Mesendoderm (in vitro differentiated cells): ENCODE measurements at regions not wholly inside any gene's neighbourhood (a gene's known extent, or its start where the extent isn't known, plus 50 kb on each side); places are given as distances from the start of the nearest gene placed in this dataset.
A peak's percentile ranks its signal among the peaks of the same experiment; 100 is the strongest.

Source experiments
- DNase-seq: peaks from one replicate; pipeline ENCODE4 v3.0.0; 2013
- H2AK5ac ChIP-seq: 2 replicates; pipeline ENCODE4 v1.6.1; 2013; ENCODE audit warnings: low read length, inconsistent platforms
- H2BK120ac ChIP-seq: 2 replicates; pipeline ENCODE4 v1.6.1; 2013; ENCODE audit warnings: low read depth, mild to moderate bottlenecking, low read length, moderate library complexity, mixed read lengths
- H2BK15ac ChIP-seq: replicated peaks from 2 replicates; pipeline ENCODE4 v1.6.1; 2013; ENCODE audit warnings: low read depth, mild to moderate bottlenecking, moderate library complexity
- H2BK5ac ChIP-seq: 2 replicates; pipeline ENCODE4 v1.6.1; 2013; ENCODE audit warnings: low read length, inconsistent platforms
- H3K18ac ChIP-seq: 2 replicates; pipeline ENCODE4 v1.6.1; 2013; ENCODE audit warnings: mild to moderate bottlenecking, low read length, mixed read lengths
- H3K23ac ChIP-seq: one replicate; pipeline ENCODE4 v1.6.1; 2013; ENCODE audit warnings: low read length
- H3K27ac ChIP-seq: 2 replicates; pipeline ENCODE4 v1.5.1; 2013; ENCODE audit warnings: low read depth, mild to moderate bottlenecking, inconsistent platforms, low read length, moderate library complexity
- H3K27me3 ChIP-seq: 2 replicates; pipeline ENCODE4 v1.6.1; 2013; ENCODE audit warnings: low read length, control low read depth, mild to moderate bottlenecking, inconsistent platforms; ENCODE audit not compliant: insufficient read depth, poor library complexity
- H3K36me3 ChIP-seq: 2 replicates; pipeline ENCODE4 v1.6.1; 2013; ENCODE audit warnings: low read length, inconsistent platforms; ENCODE audit not compliant: control insufficient read depth, insufficient read depth
- H3K4ac ChIP-seq: one replicate; pipeline ENCODE4 v1.6.1; 2013; ENCODE audit warnings: low read depth, mild to moderate bottlenecking, low read length, moderate library complexity
- H3K4me1 ChIP-seq: 2 replicates; pipeline ENCODE4 v1.6.1; 2013; ENCODE audit warnings: low read depth, low read length, inconsistent platforms; ENCODE audit not compliant: control insufficient read depth
- H3K4me2 ChIP-seq: 2 replicates; pipeline ENCODE4 v1.6.1; 2013; ENCODE audit warnings: low read length
- H3K4me3 ChIP-seq: 2 replicates; pipeline ENCODE4 v1.5.1; 2013; ENCODE audit warnings: mild to moderate bottlenecking, low read length
- H3K56ac ChIP-seq: one replicate; pipeline ENCODE4 v1.6.1; 2013; ENCODE audit warnings: low read length
- H3K79me1 ChIP-seq: 2 replicates; pipeline ENCODE4 v1.6.1; 2013; ENCODE audit warnings: low read length, inconsistent platforms
- H3K79me2 ChIP-seq: 2 replicates; pipeline ENCODE4 v1.6.1; 2013; ENCODE audit warnings: mild to moderate bottlenecking, low read length; ENCODE audit not compliant: control insufficient read depth, insufficient read depth
- H3K9ac ChIP-seq: 2 replicates; pipeline ENCODE4 v1.6.1; 2013; ENCODE audit warnings: low read length, inconsistent platforms
- H4K5ac ChIP-seq: one replicate; pipeline ENCODE4 v1.6.1; 2013; ENCODE audit warnings: low read length
- H4K8ac ChIP-seq: one replicate; pipeline ENCODE4 v1.6.1; 2013; ENCODE audit warnings: low read depth, mild to moderate bottlenecking, control low read depth, low read length, moderate library complexity
- WGBS: extraction: QIAGEN DNeasy Blood & Tissue Kit; methylation state at CpG from one replicate; pipeline ENCODE4 v1.1.7; 2013; ENCODE audit warnings: low lambda C conversion rate, missing lambda C conversion rate; ENCODE audit not compliant: insufficient coverage; ENCODE audit errors: extremely low coverage; 5-methylcytosine and 5-hydroxymethylcytosine counted together

DNA sequence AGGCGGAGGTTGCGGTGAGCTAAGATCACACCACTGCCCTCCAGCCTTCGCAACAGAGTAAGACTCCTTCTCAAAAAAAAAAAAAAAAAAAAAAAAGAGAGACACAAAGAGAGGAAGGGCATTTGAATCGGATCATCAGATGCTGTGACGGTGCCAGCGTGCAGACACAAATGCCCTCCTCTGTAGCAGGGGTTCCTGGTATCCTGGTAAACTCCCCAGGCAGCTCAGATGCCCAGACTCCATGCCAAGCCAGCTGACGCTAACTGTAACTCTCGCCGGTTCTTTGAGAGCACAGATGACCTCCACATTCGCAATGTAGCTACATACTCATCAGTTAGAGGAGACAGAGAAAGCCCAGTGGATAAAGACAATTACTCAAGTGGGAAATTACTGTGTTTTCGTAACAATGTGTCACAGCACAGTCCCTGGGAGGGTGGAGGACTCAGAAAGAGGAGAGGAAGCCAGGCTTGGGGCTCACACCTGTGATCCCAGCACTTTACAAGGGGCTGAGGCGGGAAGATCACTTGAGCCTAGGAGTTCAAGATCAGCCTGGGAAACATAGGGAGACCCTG lies 153.1 kb downstream of the BRD1 start:
- Histone ChIP-seq H2BK15ac (no peak overlapping the region), H3K79me1 (no peaks in the 10 kb centered on the region), H2AK5ac (no peak overlapping the region), H4K8ac (no peak overlapping the region), H3K56ac (no peak overlapping the region), H3K36me3 (no peaks in the 10 kb centered on the region), H3K4ac (no peak overlapping the region), H3K23ac (no peak overlapping the region), H2BK120ac (no peak overlapping the region), H3K27ac (no peak overlapping the region), H3K9ac (no peak overlapping the region), H3K27me3 (peaks cover 19% of the 10 kb centered on the region), H3K4me3 (no peak overlapping the region), H2BK5ac (no peak overlapping the region), H3K79me2 (no peaks in the 10 kb centered on the region), H3K18ac (no peak overlapping the region), H3K4me2 (no peak overlapping the region), H4K5ac (no peak overlapping the region), H3K4me1 (no peaks in the 10 kb centered on the region)
- WGBS: no CpG with 5 or more reads among the region's 12 CpGs
- no peak for DNase-seq

DNA sequence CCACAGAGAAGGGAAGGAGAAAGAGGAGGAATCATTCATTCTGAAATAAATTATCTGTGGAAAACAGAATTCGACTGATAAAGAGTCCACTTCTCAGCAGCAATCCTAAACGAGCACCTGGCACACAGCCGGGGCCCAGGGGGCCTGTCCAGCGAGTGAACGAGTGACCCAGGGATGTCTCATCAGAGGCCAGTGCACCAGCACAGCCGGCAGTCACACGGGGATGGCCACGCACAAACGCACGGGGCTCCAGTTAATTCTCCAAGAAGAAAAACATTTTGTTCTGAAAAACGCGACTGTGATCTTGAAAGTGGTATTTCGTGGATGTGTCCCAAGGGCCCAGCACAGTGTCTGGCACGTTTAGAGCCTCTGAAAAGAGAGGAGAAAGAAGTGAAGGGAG lies 154.6 kb downstream of the BRD1 start:
- no peak overlapping the region for H3K23ac ChIP-seq
- H3K27me3 ChIP-seq: peaks cover 19% of the 10 kb centered on the region

DNA sequence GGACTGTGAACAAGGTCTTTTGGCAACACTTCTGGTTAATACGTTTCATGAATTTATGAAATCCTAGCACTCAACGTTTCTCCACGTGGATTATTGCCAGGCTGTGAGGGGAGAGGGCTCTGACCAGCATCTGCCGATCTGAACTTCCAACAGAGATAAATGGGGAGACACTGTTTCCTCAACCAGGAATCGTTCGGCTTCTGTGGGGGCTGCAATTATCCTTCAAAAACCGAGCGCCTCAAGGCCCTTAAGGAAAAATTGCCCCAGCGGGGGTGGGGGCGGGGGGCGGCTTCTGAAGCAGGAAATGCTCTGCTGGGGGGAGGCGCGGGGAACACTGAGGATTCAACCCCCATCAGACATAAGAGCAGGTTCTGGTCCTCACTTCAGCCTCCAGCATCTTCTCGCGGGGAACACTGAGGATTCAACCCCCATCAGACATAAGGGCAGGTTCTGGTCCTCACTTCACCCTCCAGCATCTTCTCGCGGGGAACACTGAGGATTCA lies 155.6 kb downstream of the BRD1 start:
- no CpG with 5 or more reads among the region's 17 CpGs for WGBS
- H3K4me3 ChIP-seq: no peak overlapping the region

More for the DNA sequence above, 154.6 kb downstream of the BRD1 start:
- Histone ChIP-seq H4K5ac (no peak overlapping the region), H3K56ac (no peak overlapping the region), H4K8ac (no peak overlapping the region), H3K27ac (no peak overlapping the region), H3K4ac (no peak overlapping the region), H3K4me3 (no peak overlapping the region), H3K9ac (no peak overlapping the region), H2BK15ac (no peak overlapping the region), H3K4me2 (no peak overlapping the region), H2AK5ac (no peak overlapping the region), H3K36me3 (no peaks in the 10 kb centered on the region), H3K4me1 (no peaks in the 10 kb centered on the region), H2BK120ac (no peak overlapping the region), H3K79me2 (no peaks in the 10 kb centered on the region), H3K18ac (no peak overlapping the region), H3K79me1 (no peaks in the 10 kb centered on the region), H2BK5ac (no peak overlapping the region)
- DNase-seq: no peak
- no CpG with 5 or more reads among the region's 14 CpGs for WGBS

DNA sequence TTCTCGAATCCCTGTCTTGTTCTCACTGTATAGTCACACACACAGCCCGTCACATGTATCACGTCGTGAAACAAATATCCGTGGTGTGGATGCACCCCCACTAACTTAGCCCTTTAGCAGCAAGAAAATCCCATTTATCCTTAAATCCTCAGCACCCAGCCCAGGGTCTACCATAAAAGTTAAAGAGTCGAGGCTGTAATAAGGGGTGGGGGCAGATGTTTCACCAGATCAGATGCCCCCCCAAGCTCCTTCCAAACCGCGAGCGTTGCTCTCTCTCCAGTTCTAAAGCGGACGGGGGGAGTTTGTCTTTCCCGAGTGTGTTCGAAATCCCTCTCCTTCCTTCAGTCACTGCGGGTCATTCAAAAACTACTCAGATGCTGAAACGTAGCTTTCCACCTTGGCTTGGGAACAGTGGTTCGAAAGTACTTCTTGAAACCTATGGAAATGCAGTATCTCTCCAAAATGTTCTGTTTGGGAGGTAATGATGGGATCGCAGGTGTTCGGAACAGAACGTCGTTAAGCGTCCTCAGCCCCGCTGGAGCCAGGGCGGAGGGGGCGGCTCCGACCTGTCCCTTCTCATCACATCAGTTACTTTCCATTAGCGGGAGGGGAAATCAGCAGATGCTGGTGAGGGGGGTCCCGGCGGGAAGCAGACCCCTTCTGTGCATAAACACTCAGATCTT lies 156.2 kb downstream of the BRD1 start:
- DNase-seq: no peak
- Histone ChIP-seq H3K4me1 (no peaks in the 10 kb centered on the region), H3K4ac (no peak overlapping the region), H3K27me3 (peaks cover 19% of the 10 kb centered on the region), H3K18ac (no peak overlapping the region), H3K56ac (no peak overlapping the region), H3K79me2 (no peaks in the 10 kb centered on the region), H2AK5ac (no peak overlapping the region), H3K27ac (no peak overlapping the region), H3K36me3 (no peaks in the 10 kb centered on the region), H3K4me3 (no peak overlapping the region), H4K5ac (no peak overlapping the region), H2BK120ac (no peak overlapping the region), H3K23ac (no peak overlapping the region), H3K4me2 (no peak overlapping the region), H2BK15ac (no peak overlapping the region), H3K79me1 (no peaks in the 10 kb centered on the region), H4K8ac (no peak overlapping the region), H3K9ac (no peak overlapping the region), H2BK5ac (no peak overlapping the region)
- no CpG with 5 or more reads among the region's 28 CpGs for WGBS

More for the DNA sequence above, 155.6 kb downstream of the BRD1 start:
- Histone ChIP-seq H2BK120ac (no peak overlapping the region), H2BK15ac (no peak overlapping the region), H3K4me1 (no peaks in the 10 kb centered on the region), H3K36me3 (no peaks in the 10 kb centered on the region), H3K79me2 (no peaks in the 10 kb centered on the region), H4K8ac (no peak overlapping the region), H3K18ac (no peak overlapping the region), H3K23ac (no peak overlapping the region), H2BK5ac (no peak overlapping the region), H2AK5ac (no peak overlapping the region), H3K27me3 (peaks cover 19% of the 10 kb centered on the region), H3K27ac (no peak overlapping the region), H4K5ac (no peak overlapping the region), H3K4me2 (no peak overlapping the region), H3K56ac (no peak overlapping the region), H3K4ac (no peak overlapping the region), H3K9ac (no peak overlapping the region), H3K79me1 (no peaks in the 10 kb centered on the region)
- no peak for DNase-seq

DNA sequence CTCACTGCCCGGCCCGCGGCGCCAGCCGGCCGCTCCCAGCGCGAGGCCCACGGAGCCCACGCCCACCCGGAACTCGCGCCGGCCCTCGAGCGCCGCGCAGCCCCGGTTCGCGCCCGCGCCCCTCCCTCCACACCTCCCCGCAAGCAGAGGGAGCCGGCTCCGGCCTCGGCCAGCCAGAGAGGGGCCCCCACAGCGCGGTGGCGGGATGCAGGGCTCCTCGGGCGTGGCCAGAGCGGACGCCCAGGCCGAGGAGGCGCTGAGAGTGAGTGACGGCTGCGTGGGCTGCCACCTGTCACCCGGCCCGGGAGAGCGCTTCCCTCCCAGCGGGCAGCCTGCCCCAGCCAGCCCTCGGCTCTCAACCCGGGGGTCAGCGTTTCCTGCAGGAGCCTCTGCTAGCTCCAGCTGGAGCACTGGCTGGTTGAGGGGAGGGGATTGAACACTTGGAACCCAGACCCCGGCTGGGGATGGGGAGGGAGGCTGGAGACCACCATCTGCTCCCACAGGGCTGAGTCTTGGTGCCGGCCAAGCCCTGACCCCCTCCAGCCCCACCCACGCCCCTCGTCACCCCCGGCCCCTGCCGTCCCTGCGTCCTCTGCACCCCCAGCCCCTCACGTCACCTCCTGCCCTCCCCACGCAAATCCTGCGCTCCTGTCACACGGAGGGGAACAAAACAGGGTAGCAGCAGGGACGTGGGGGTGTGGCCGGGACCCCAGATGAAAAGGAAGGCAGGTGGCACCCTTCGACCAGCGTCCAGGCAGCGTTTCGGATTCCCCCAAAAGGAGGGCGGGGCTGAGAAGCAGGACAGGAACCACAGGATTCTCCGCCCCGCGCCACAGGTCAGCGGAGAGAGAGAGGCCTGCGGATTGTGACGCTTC lies 157.0 kb downstream of the BRD1 start:
- no CpG with 5 or more reads among the region's 69 CpGs for WGBS
- no peak overlapping the region for H3K23ac ChIP-seq
- H3K4ac ChIP-seq: no peak overlapping the region
- H2BK15ac ChIP-seq: no peak overlapping the region
- no peak overlapping the region for H3K27ac ChIP-seq
- H3K79me2 ChIP-seq: no peaks in the 10 kb centered on the region
- H3K9ac ChIP-seq: no peak overlapping the region
- H3K27me3 ChIP-seq: peaks cover 19% of the 10 kb centered on the region
- H3K4me1 ChIP-seq: no peaks in the 10 kb centered on the region
- peak overlapping the region; percentile 52 for H3K4me2 ChIP-seq
- no peaks in the 10 kb centered on the region for H3K36me3 ChIP-seq
- peak; percentile 37 for DNase-seq
- H3K79me1 ChIP-seq: no peaks in the 10 kb centered on the region
- no peak overlapping the region for H4K5ac ChIP-seq
- no peak overlapping the region for H3K18ac ChIP-seq
- no peak overlapping the region for H2AK5ac ChIP-seq
- H2BK5ac ChIP-seq: no peak overlapping the region
- H3K4me3 ChIP-seq: no peak overlapping the region
- no peak overlapping the region for H2BK120ac ChIP-seq
- H4K8ac ChIP-seq: no peak overlapping the region
- no peak overlapping the region for H3K56ac ChIP-seq
